ENCODE measurements at regions not wholly inside any gene's neighbourhood (a gene's known extent, or its start where the extent isn't known, plus 50 kb on each side); places are given as distances from the start of the nearest gene placed in this dataset.
"Not testable (repeated sequence)": the region's sequence is repeated elsewhere in the genome, so short reads cannot be mapped to it uniquely, and the experiment has no call there.

DNA sequence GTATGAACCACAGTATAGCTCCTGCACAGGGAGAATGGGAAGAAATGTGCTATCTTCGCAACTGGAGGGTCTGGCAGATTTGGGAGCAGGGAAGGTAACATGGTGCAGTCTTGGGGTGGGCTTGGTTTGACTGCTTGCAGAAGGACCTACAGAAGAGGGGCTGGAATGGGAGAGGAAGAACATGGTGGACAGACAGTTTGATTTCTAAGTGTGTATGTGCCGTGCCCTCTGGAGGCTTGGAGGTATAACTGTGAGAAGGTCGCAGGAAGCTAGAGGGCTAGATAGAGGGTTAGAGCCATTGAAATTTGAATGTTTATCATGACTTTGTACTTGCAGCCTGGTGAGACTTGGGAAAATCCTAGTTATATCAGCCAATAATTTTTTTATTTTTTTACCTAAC, 169.2 kb downstream of the SQOR start:
- Histone ChIP-seq H3K36me3 (replicated peaks; ENCODE audit: insufficient read depth, low read length) (no peaks in the 10 kb centered on the region), H3K4me1 (ENCODE audit: low read length) (peaks cover 3% of the 10 kb centered on the region; the same call in 1 of the 2 replicates), H3K4me2 (ENCODE audit: low read depth, low read length) (no peak overlapping the region), H2AFZ (ENCODE audit: low read length) (no peak overlapping the region), H4K20me1 (ENCODE audit: insufficient read depth, low read length) (no peaks in the 10 kb centered on the region), H3K9me3 (replicated peaks; ENCODE audit: insufficient read depth, low read length) (no peaks in the 10 kb centered on the region), H3K27me3 (replicated peaks; ENCODE audit: insufficient read depth, low read length) (no peaks in the 10 kb centered on the region), H3K9ac (ENCODE audit: low read length) (no peak overlapping the region), H3K9me2 (replicated peaks; ENCODE audit: insufficient read depth, low read length) (no peaks in the 10 kb centered on the region), H3K79me2 (ENCODE audit: low read length) (no peaks in the 10 kb centered on the region), H3F3A (ENCODE audit: insufficient read depth, low read length) (no peaks in the 10 kb centered on the region), H3K27ac (ENCODE audit: low read length) (no peak overlapping the region), H3K4me3 (ENCODE audit: low read length) (no peak overlapping the region)
- TF ChIP-seq, protein P1, sequence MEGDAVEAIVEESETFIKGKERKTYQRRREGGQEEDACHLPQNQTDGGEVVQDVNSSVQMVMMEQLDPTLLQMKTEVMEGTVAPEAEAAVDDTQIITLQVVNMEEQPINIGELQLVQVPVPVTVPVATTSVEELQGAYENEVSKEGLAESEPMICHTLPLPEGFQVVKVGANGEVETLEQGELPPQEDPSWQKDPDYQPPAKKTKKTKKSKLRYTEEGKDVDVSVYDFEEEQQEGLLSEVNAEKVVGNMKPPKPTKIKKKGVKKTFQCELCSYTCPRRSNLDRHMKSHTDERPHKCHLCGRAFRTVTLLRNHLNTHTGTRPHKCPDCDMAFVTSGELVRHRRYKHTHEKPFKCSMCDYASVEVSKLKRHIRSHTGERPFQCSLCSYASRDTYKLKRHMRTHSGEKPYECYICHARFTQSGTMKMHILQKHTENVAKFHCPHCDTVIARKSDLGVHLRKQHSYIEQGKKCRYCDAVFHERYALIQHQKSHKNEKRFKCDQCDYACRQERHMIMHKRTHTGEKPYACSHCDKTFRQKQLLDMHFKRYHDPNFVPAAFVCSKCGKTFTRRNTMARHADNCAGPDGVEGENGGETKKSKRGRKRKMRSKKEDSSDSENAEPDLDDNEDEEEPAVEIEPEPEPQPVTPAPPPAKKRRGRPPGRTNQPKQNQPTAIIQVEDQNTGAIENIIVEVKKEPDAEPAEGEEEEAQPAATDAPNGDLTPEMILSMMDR (IDR thresholded peaks at IDR 0.05; ENCODE audit: low read length), result no peak
- no peak for TF ChIP-seq EZH2 (optimal IDR thresholded peaks at IDR 0.05; ENCODE audit: low read depth, low read length)
- no peak for TF ChIP-seq EZH2phosphoT487 (IDR thresholded peaks at IDR 0.05; ENCODE audit: low read length)
- no peak for DNase-seq

DNA sequence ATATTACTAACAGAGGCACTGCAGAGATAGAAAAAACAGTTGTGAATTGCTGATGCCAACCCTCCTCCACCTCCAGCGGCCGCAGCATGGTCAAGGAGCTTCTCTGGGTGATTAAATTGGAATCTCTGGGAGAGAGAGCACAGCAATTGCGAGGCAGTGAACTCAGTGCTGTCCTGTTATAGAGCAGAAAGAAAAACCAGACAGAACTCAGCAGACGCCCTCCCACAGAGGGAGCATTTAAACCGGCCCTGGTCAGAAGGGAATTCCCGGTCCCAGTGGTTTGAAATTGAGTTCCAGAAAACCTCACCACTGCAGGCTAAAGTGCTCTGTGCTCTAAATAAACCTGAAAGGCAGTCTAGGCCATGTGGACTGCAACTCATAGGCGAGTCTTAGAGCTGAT, 175.4 kb downstream of the SQOR start:
- Histone ChIP-seq H3K36me3 (replicated peaks; ENCODE audit: insufficient read depth, low read length) (no peaks in the 10 kb centered on the region), H3K9me2 (replicated peaks; ENCODE audit: insufficient read depth, low read length) (no peaks in the 10 kb centered on the region), H3F3A (ENCODE audit: insufficient read depth, low read length) (no peaks in the 10 kb centered on the region), H3K27ac (ENCODE audit: low read length) (no peak overlapping the region), H3K27me3 (replicated peaks; ENCODE audit: insufficient read depth, low read length) (no peaks in the 10 kb centered on the region), H3K79me2 (ENCODE audit: low read length) (no peaks in the 10 kb centered on the region), H3K4me3 (ENCODE audit: low read length) (no peak overlapping the region), H3K4me2 (ENCODE audit: low read depth, low read length) (no peak overlapping the region), H3K9me3 (replicated peaks; ENCODE audit: insufficient read depth, low read length) (no peaks in the 10 kb centered on the region), H2AFZ (ENCODE audit: low read length) (no peak overlapping the region), H3K9ac (ENCODE audit: low read length) (no peak overlapping the region), H4K20me1 (ENCODE audit: insufficient read depth, low read length) (no peaks in the 10 kb centered on the region), H3K4me1 (ENCODE audit: low read length) (0 out of 2 replicates have a peak, but pooled peaks cover 3% of the 10 kb centered on the region)
- no peak for DNase-seq
- TF ChIP-seq EZH2phosphoT487 (IDR thresholded peaks at IDR 0.05; ENCODE audit: low read length) (no peak), EZH2 (optimal IDR thresholded peaks at IDR 0.05; ENCODE audit: low read depth, low read length) (no peak)
- TF ChIP-seq, protein P1 (IDR thresholded peaks at IDR 0.05; ENCODE audit: low read length), result no peak

DNA sequence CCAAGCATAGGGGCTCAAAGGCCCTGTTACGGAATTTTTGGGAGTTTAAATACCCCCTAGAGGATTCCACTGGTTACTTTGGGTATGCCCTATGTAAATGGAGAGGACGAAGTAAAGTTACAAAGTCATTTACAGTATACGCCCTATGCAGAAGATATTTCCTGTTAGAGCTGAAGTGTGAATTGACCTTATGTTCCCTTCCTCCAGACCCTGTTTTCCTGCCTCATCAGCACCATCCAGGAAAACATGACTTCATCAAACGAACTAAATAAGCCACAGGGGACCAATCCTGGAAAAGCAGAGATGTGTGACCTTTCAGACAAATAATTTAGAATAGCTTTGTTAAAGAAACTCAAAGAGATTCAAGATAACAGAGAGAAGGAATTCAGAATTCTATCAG, 177.4 kb downstream of the SQOR start:
- no peaks in the 10 kb centered on the region for H3F3A ChIP-seq (ENCODE audit: insufficient read depth, low read length)
- H3K9ac ChIP-seq (ENCODE audit: low read length), result no peak overlapping the region
- no peaks in the 10 kb centered on the region for H3K36me3 ChIP-seq (replicated peaks; ENCODE audit: insufficient read depth, low read length)
- no peaks in the 10 kb centered on the region for H3K27me3 ChIP-seq (replicated peaks; ENCODE audit: insufficient read depth, low read length)
- H4K20me1 ChIP-seq (ENCODE audit: insufficient read depth, low read length), result no peaks in the 10 kb centered on the region
- no peak for DNase-seq
- 0 out of 2 replicates have a peak, but pooled peaks cover 3% of the 10 kb centered on the region for H3K4me1 ChIP-seq (ENCODE audit: low read length)
- H3K79me2 ChIP-seq (ENCODE audit: low read length), result no peaks in the 10 kb centered on the region
- no peak overlapping the region for H3K4me3 ChIP-seq (ENCODE audit: low read length)
- H3K9me2 ChIP-seq (replicated peaks; ENCODE audit: insufficient read depth, low read length), result no peaks in the 10 kb centered on the region
- no peak for TF ChIP-seq EZH2phosphoT487 (IDR thresholded peaks at IDR 0.05; ENCODE audit: low read length)
- no peak for TF ChIP-seq EZH2 (optimal IDR thresholded peaks at IDR 0.05; ENCODE audit: low read depth, low read length)
- TF ChIP-seq, protein P1 (IDR thresholded peaks at IDR 0.05; ENCODE audit: low read length), result no peak
- no peak overlapping the region for H3K4me2 ChIP-seq (ENCODE audit: low read depth, low read length)
- no peaks in the 10 kb centered on the region for H3K9me3 ChIP-seq (replicated peaks; ENCODE audit: insufficient read depth, low read length)
- no peak overlapping the region for H3K27ac ChIP-seq (ENCODE audit: low read length)
- H2AFZ ChIP-seq (ENCODE audit: low read length), result no peak overlapping the region

DNA sequence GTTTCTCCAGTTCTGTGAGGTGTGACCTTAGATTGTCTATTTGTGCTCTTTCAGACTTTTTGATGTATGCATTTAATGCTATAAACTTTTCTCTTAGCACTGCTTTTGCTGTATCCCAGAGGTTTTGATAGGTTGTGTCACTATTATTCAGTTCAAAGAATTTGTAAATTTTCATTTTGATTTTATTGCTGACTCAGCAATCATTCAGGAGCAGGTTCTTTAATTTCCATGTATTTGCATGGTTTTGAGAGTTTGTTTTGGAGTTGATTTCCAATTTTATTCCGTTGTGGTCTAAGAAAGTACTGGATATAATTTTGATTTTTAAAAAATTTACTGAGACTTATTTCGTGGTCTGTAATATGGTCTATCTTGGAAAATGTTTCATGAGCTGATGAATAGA, 182.7 kb downstream of the SQOR start:
- not testable (repeated sequence) for H3K4me2 ChIP-seq (ENCODE audit: low read depth, low read length); DNase-seq; H2AFZ ChIP-seq (ENCODE audit: low read length); H3F3A ChIP-seq (ENCODE audit: insufficient read depth, low read length); H3K9ac ChIP-seq (ENCODE audit: low read length); H3K36me3 ChIP-seq (replicated peaks; ENCODE audit: insufficient read depth, low read length); H3K4me3 ChIP-seq (ENCODE audit: low read length); H4K20me1 ChIP-seq (ENCODE audit: insufficient read depth, low read length); H3K79me2 ChIP-seq (ENCODE audit: low read length); H3K9me3 ChIP-seq (replicated peaks; ENCODE audit: insufficient read depth, low read length); H3K27ac ChIP-seq (ENCODE audit: low read length); H3K27me3 ChIP-seq (replicated peaks; ENCODE audit: insufficient read depth, low read length); H3K9me2 ChIP-seq (replicated peaks; ENCODE audit: insufficient read depth, low read length); H3K4me1 ChIP-seq (ENCODE audit: low read length)

Data from MM.1S (cell line).